GM12878 (cell line): ENCODE measurements at regions not wholly inside any gene's neighbourhood (a gene's known extent, or its start where the extent isn't known, plus 50 kb on each side); places are given as distances from the start of the nearest gene placed in this dataset.

ENCODE experiments used
- ATAC-seq: fragments of 200-7000 bp; cut with Tn5 transposase; 3 replicates; pipeline ENCODE4 v1.9.1; 2020; ENCODE audit warnings: mild to moderate bottlenecking, moderate library complexity
- BruUV-seq: library from RNA; stranded (reverse); fragments of 400-500 nt; replicated peaks from 2 replicates; lab custom pipeline; 2021; lab: Mats Ljungman, UMichigan
- CTCF ChIA-PET: fragments of 300-600 bp; sonication (Branson Sonifier 250); formaldehyde crosslinking; extraction: SDS; loops from one replicate; lab custom pipeline; 2021; ENCODE audit warnings: inconsistent platforms; lab: Yijun Ruan, JAX
- POLR2A ChIA-PET: fragments of 350-600 bp; formaldehyde crosslinking; extraction: SDS; loops from one replicate; lab custom pipeline; 2021; ENCODE audit warnings: inconsistent platforms; lab: Charles Lee
- RAD21 ChIA-PET: fragments of 300-600 bp; sonication (Branson Sonifier 250); formaldehyde crosslinking; loops from one replicate; lab custom pipeline; 2023; ENCODE audit warnings: antibody characterized with exemption; ENCODE audit not compliant: unreplicated experiment; lab: Charles Lee
- SMC1A ChIA-PET: fragments of 300-600 bp; sonication (Branson Sonifier 250); formaldehyde crosslinking; loops from one replicate; lab custom pipeline; 2023; ENCODE audit not compliant: unreplicated experiment, uncharacterized antibody; lab: Charles Lee
- DNase-seq: peaks from one replicate; pipeline ENCODE4 v3.0.0-alpha.2; 2011; ENCODE audit warnings: low read depth, low spot score
- FAIRE-seq: peaks from 3 replicates; lab custom pipeline; 2011; peaks lifted over from hg19 to GRCh38; lab: Jason Lieb, UNC
- H2AFZ ChIP-seq: 2 replicates; pipeline ENCODE4 v1.6.0; 2011; ENCODE audit warnings: low read depth, low read length, control low read depth; ENCODE audit not compliant: control insufficient read depth
- H3K27ac ChIP-seq: 2 replicates; pipeline ENCODE4 v1.5.1; 2011; ENCODE audit warnings: control low read depth; ENCODE audit not compliant: control insufficient read depth, insufficient read depth
- H3K27me3 ChIP-seq, 2 experiments: replicated peaks in 1 of 2; 2 replicates each; pipeline versions ENCODE4 v1.6.0 to v1.6.1; 2011; ENCODE audit warnings: low read length in 1 of 2; ENCODE audit not compliant: control insufficient read depth in 2 of 2, insufficient read depth in 2 of 2
- H3K36me3 ChIP-seq, 2 experiments: 2 replicates each; pipeline ENCODE4 v1.5.1; 2011; ENCODE audit warnings: low read length in 1 of 2; ENCODE audit not compliant: control insufficient read depth in 2 of 2, insufficient read depth in 2 of 2
- H3K4me1 ChIP-seq: 2 replicates; pipeline ENCODE4 v1.6.1; 2011; ENCODE audit warnings: mild to moderate bottlenecking, low read length, moderate library complexity, mixed read lengths; ENCODE audit not compliant: control insufficient read depth, insufficient read depth
- H3K4me2 ChIP-seq: 2 replicates; pipeline ENCODE4 v1.6.0; 2011; ENCODE audit warnings: control low read depth; ENCODE audit not compliant: control insufficient read depth, insufficient read depth
- H3K4me3 ChIP-seq: fragments of 200-600 bp; sonication (generic); 2 replicates; pipeline ENCODE4 v1.5.1; 2016
- H3K79me2 ChIP-seq: 2 replicates; pipeline ENCODE4 v1.6.0; 2011; ENCODE audit warnings: low read length; ENCODE audit not compliant: control insufficient read depth, insufficient read depth
- H3K9ac ChIP-seq: 2 replicates; pipeline ENCODE4 v1.8.0; 2011; ENCODE audit warnings: low read length, control low read depth, mixed read lengths; ENCODE audit not compliant: control insufficient read depth, insufficient read depth
- H3K9me3 ChIP-seq: replicated peaks from 3 replicates; pipeline ENCODE4 v1.5.1; 2011; ENCODE audit warnings: mild to moderate bottlenecking, low read length; ENCODE audit not compliant: control insufficient read depth, insufficient read depth
- H4K20me1 ChIP-seq: 2 replicates; pipeline ENCODE4 v1.6.0; 2011; ENCODE audit not compliant: control insufficient read depth, insufficient read depth
- BACH1 ChIP-seq: fragments of 450-650 bp; IDR thresholded peaks from 2 replicates; pipeline ENCODE4 v1.6.1; 2017; ENCODE audit warnings: mild to moderate bottlenecking, borderline replicate concordance
- CBX5 ChIP-seq: sonication (generic); IDR thresholded peaks from 2 replicates; pipeline ENCODE4 v1.6.1; 2016; ENCODE audit warnings: low read depth, moderate library complexity, mild to moderate bottlenecking, inconsistent platforms
- CHD4 ChIP-seq: fragments of 200-600 bp; sonication (generic); IDR thresholded peaks from 2 replicates; pipeline ENCODE4 v1.6.1; 2016; ENCODE audit warnings: mild to moderate bottlenecking
- HDAC2 ChIP-seq: fragments of 200-600 bp; sonication (generic); IDR thresholded peaks from 2 replicates; pipeline ENCODE4 v1.6.1; 2017
- KLF5 ChIP-seq: fragments of 450-650 bp; IDR thresholded peaks from 2 replicates; pipeline ENCODE4 v1.6.1; 2014; ENCODE audit warnings: mild to moderate bottlenecking; ENCODE audit not compliant: partially characterized antibody
- MEF2B ChIP-seq: fragments of 450-650 bp; IDR thresholded peaks from 2 replicates; pipeline ENCODE4 v1.6.1; 2018; ENCODE audit warnings: mild to moderate bottlenecking, moderate library complexity; ENCODE audit not compliant: partially characterized antibody, poor library complexity, severe bottlenecking
- NFXL1 ChIP-seq: fragments of 450-650 bp; IDR thresholded peaks from 2 replicates; pipeline ENCODE4 v1.6.1; 2017; ENCODE audit warnings: antibody characterized with exemption, mild to moderate bottlenecking, borderline replicate concordance
- NFYA ChIP-seq: IDR thresholded peaks from 2 replicates; pipeline ENCODE4 v1.6.1; 2011; ENCODE audit warnings: low read depth, mild to moderate bottlenecking, low read length, improper control_type of control experiment, borderline replicate concordance
- NRF1 ChIP-seq: conservative IDR thresholded peaks from 2 replicates; pipeline ENCODE4 v1.6.1; 2011; ENCODE audit warnings: mild to moderate bottlenecking, low read depth, low read length, improper control_type of control experiment
- RAD21 ChIP-seq: IDR thresholded peaks from 2 replicates; pipeline ENCODE4 v1.6.1; 2011; ENCODE audit warnings: mild to moderate bottlenecking, low read depth, low read length, moderate library complexity; ENCODE audit not compliant: insufficient read depth
- SUZ12 ChIP-seq: fragments of 200-600 bp; sonication (generic); IDR thresholded peaks from one replicate; pipeline ENCODE4 v1.6.1; 2018; ENCODE audit warnings: antibody characterized with exemption, mild to moderate bottlenecking; ENCODE audit not compliant: unreplicated experiment
- TARDBP ChIP-seq: IDR thresholded peaks from 2 replicates; pipeline ENCODE4 v1.6.1; 2016; ENCODE audit warnings: borderline replicate concordance
- WRNIP1 ChIP-seq: IDR thresholded peaks from 2 replicates; pipeline ENCODE4 v1.6.1; 2011; ENCODE audit warnings: low read depth, low read length, improper control_type of control experiment, borderline replicate concordance
- ZNF274 ChIP-seq: IDR thresholded peaks from one replicate; pipeline ENCODE4 v1.8.0; 2011; ENCODE audit not compliant: insufficient read length, insufficient read depth
- ZZZ3 ChIP-seq: IDR thresholded peaks from 2 replicates; pipeline ENCODE4 v1.6.1; 2011; ENCODE audit warnings: low read depth; ENCODE audit not compliant: control insufficient read depth, insufficient read length
- WGBS: methylation state at CpG from one replicate; pipeline ENCODE4 v1.1.6; 2016; ENCODE audit warnings: low lambda C conversion rate; ENCODE audit not compliant: insufficient replicate concordance, insufficient coverage; ENCODE audit errors: missing lambda C conversion rate; 5-methylcytosine and 5-hydroxymethylcytosine counted together
- in situ Hi-C: fragments of 300-500 bp; cut with MboI; formaldehyde crosslinking; loops from 9 replicates; pipeline ENCODE4 v1.14.3; 2018; ENCODE audit warnings: mixed read lengths
- intact Hi-C: fragments of 100-400 bp; cut with micrococcal nuclease; formaldehyde crosslinking; loops from one replicate; pipeline ENCODE4 v1.14.2; 2022; ENCODE audit not compliant: unreplicated experiment
- TF ChIP-seq, protein P1 (sequence below): IDR thresholded peaks from 2 replicates; pipeline ENCODE4 v1.6.1; 2011; ENCODE audit warnings: low read depth, low read length, improper control_type of control experiment, borderline replicate concordance
- TF ChIP-seq, protein P2 (sequence below): fragments of 450-650 bp; IDR thresholded peaks from 2 replicates; pipeline ENCODE4 v1.6.1; 2017; ENCODE audit warnings: mild to moderate bottlenecking
- TF ChIP-seq, protein P3 (sequence below): IDR thresholded peaks from 2 replicates; pipeline ENCODE4 v1.6.1; 2012; ENCODE audit warnings: low read length, inconsistent platforms
- TF ChIP-seq, protein P4 (sequence below): fragments of 450-650 bp; conservative IDR thresholded peaks from 2 replicates; pipeline ENCODE4 v1.6.1; 2017; ENCODE audit warnings: mild to moderate bottlenecking, moderate library complexity

DNA sequence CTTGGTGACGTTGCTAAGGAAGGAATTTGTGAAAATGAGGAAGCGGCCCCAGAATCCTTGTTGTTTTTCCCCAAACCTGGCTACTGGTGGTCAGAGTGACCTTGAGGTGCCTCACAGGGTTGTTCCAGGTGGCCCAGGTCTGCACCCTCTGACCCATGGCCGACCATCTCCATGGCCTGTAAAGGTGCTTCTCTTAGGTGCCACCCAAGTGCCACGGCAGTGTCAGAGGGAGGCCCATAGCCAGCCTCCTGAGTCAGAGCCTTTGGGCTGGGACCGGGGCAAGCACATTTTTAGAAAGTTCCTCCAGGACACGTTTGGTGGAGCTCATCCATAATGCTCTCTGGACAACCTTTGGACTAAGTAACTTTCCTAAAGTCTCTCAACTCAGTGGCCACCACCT lies 83.9 kb upstream of the IRS2 start:
- SMC1A ChIA-PET = no interaction called here
- WGBS = 19% methylated on average over 6 of the region's 6 CpGs

More for the DNA sequence above, 83.9 kb upstream of the IRS2 start:
- Histone ChIP-seq H3K36me3 (no peaks in the 10 kb centered on the region), H3K27ac (no peak overlapping the region), H3K9ac (no peak overlapping the region), H3K9me3 (no peaks in the 10 kb centered on the region), H3K4me1 (no peaks in the 10 kb centered on the region), H3K27me3 (no peaks in the 10 kb centered on the region), H3K4me2 (no peak overlapping the region), H2AFZ (no peak overlapping the region), H3K79me2 (no peaks in the 10 kb centered on the region), H4K20me1 (no peaks in the 10 kb centered on the region), H3K4me3 (no peak overlapping the region)
- no peak for ATAC-seq
- ChIA-PET POLR2A (no interaction called here), CTCF (no interaction called here), RAD21 (no interaction called here)
- intact Hi-C loops (no loop called here), in situ Hi-C loops (no loop called here)
- no peak for FAIRE-seq
- TF ChIP-seq TARDBP (no peak), SUZ12 (no peak), KLF5 (no peak), NFYA (no peak), HDAC2 (no peak), CBX5 (no peak), ZNF274 (no peak), NFXL1 (no peak), ZZZ3 (no peak), CHD4 (no peak), RAD21 (no peak), WRNIP1 (no peak), NRF1 (no peak), BACH1 (no peak), MEF2B (no peak)
- TF ChIP-seq, protein P1, sequence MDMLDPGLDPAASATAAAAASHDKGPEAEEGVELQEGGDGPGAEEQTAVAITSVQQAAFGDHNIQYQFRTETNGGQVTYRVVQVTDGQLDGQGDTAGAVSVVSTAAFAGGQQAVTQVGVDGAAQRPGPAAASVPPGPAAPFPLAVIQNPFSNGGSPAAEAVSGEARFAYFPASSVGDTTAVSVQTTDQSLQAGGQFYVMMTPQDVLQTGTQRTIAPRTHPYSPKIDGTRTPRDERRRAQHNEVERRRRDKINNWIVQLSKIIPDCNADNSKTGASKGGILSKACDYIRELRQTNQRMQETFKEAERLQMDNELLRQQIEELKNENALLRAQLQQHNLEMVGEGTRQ = no peak
- TF ChIP-seq, protein P2, sequence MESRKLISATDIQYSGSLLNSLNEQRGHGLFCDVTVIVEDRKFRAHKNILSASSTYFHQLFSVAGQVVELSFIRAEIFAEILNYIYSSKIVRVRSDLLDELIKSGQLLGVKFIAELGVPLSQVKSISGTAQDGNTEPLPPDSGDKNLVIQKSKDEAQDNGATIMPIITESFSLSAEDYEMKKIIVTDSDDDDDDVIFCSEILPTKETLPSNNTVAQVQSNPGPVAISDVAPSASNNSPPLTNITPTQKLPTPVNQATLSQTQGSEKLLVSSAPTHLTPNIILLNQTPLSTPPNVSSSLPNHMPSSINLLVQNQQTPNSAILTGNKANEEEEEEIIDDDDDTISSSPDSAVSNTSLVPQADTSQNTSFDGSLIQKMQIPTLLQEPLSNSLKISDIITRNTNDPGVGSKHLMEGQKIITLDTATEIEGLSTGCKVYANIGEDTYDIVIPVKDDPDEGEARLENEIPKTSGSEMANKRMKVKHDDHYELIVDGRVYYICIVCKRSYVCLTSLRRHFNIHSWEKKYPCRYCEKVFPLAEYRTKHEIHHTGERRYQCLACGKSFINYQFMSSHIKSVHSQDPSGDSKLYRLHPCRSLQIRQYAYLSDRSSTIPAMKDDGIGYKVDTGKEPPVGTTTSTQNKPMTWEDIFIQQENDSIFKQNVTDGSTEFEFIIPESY = no peak
- TF ChIP-seq, protein P3, sequence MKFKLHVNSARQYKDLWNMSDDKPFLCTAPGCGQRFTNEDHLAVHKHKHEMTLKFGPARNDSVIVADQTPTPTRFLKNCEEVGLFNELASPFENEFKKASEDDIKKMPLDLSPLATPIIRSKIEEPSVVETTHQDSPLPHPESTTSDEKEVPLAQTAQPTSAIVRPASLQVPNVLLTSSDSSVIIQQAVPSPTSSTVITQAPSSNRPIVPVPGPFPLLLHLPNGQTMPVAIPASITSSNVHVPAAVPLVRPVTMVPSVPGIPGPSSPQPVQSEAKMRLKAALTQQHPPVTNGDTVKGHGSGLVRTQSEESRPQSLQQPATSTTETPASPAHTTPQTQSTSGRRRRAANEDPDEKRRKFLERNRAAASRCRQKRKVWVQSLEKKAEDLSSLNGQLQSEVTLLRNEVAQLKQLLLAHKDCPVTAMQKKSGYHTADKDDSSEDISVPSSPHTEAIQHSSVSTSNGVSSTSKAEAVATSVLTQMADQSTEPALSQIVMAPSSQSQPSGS = no peak
- TF ChIP-seq, protein P4, sequence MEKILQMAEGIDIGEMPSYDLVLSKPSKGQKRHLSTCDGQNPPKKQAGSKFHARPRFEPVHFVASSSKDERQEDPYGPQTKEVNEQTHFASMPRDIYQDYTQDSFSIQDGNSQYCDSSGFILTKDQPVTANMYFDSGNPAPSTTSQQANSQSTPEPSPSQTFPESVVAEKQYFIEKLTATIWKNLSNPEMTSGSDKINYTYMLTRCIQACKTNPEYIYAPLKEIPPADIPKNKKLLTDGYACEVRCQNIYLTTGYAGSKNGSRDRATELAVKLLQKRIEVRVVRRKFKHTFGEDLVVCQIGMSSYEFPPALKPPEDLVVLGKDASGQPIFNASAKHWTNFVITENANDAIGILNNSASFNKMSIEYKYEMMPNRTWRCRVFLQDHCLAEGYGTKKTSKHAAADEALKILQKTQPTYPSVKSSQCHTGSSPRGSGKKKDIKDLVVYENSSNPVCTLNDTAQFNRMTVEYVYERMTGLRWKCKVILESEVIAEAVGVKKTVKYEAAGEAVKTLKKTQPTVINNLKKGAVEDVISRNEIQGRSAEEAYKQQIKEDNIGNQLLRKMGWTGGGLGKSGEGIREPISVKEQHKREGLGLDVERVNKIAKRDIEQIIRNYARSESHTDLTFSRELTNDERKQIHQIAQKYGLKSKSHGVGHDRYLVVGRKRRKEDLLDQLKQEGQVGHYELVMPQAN = no peak
- no peak for DNase-seq
- no TSS peak for BruUV-seq
